ENCODE measurements at regions not wholly inside any gene's neighbourhood (a gene's known extent, or its start where the extent isn't known, plus 50 kb on each side); places are given as distances from the start of the nearest gene placed in this dataset.

- no peak for TF ChIP-seq CTCF (IDR thresholded peaks at IDR 0.05; ENCODE audit: low read length)
- TF ChIP-seq EZH2 (optimal IDR thresholded peaks at IDR 0.05; ENCODE audit: low read depth, low read length): no peak
Observed at GRCh38 chr17:14525551-14526455, 224.9 kb downstream of the HS3ST3B1 start.
